ENCODE measurements at regions not wholly inside any gene's neighbourhood (a gene's known extent, or its start where the extent isn't known, plus 50 kb on each side); places are given as distances from the start of the nearest gene placed in this dataset.

DNA sequence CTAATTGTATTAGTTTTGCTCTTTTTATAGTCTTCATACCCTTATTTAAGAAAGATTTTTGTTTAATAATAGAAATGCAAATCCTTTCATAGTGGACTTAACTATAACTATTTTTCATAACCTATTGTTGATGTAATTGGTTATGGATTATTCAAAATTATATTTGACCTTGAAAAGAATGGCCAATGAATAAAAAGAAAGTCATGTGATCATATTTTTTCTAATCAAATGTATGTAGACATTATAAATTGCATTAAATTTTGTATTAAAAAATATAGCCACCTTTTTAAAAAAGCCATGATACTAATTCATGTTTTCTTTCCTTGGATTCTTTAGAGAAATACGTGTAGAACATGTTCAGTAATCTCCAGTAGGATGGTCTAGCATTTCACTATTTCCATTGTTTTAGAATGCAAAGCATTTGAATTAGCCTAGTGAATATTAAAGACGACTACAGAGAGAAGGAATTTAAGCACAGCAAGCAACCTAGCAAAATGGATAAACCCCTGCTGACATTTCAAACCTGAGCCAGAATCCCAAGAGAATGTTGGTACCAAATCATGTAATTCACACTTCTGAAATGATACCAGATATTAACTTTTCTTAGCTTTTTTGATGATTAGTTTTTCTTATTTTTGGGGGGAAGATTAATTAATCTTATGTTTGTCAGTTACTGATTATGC, 1297.4 kb upstream of the MIR17HG start:
- TF ChIP-seq, protein P1, sequence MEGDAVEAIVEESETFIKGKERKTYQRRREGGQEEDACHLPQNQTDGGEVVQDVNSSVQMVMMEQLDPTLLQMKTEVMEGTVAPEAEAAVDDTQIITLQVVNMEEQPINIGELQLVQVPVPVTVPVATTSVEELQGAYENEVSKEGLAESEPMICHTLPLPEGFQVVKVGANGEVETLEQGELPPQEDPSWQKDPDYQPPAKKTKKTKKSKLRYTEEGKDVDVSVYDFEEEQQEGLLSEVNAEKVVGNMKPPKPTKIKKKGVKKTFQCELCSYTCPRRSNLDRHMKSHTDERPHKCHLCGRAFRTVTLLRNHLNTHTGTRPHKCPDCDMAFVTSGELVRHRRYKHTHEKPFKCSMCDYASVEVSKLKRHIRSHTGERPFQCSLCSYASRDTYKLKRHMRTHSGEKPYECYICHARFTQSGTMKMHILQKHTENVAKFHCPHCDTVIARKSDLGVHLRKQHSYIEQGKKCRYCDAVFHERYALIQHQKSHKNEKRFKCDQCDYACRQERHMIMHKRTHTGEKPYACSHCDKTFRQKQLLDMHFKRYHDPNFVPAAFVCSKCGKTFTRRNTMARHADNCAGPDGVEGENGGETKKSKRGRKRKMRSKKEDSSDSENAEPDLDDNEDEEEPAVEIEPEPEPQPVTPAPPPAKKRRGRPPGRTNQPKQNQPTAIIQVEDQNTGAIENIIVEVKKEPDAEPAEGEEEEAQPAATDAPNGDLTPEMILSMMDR (IDR thresholded peaks at IDR 0.05), result no peak
- no peak for TF ChIP-seq POLR2A (IDR thresholded peaks at IDR 0.05)

Measured in vagina (tissue), 2 donors.